SK-N-SH treated with all-trans-retinoic acid at 6 μM for 48 hours (cell line): ENCODE measurements at regions not wholly inside any gene's neighbourhood (a gene's known extent, or its start where the extent isn't known, plus 50 kb on each side); places are given as distances from the start of the nearest gene placed in this dataset.

Source experiments
- ATAC-seq: fragments of 200-7000 bp; cut with Tn5 transposase; 3 replicates; pipeline ENCODE4 v1.9.1; 2020; ENCODE audit warnings: mild to moderate bottlenecking, moderate library complexity
- ARNTL ChIP-seq: fragments of 450-650 bp; formaldehyde crosslinking; IDR thresholded peaks from 2 replicates; pipeline ENCODE4 v1.5.0; 2020; ENCODE audit warnings: low read depth, mild to moderate bottlenecking, moderate library complexity, borderline replicate concordance
- BACH2 ChIP-seq: fragments of 250-450 bp; sonication (Bioruptor Pico); IDR thresholded peaks from 2 replicates; pipeline ENCODE4 v1.9.0; 2021; ENCODE audit warnings: mild to moderate bottlenecking, borderline replicate concordance
- CSDC2 ChIP-seq: fragments of 250-450 bp; sonication (Bioruptor Pico); IDR thresholded peaks from 2 replicates; pipeline ENCODE4 v1.5.0; 2020; ENCODE audit warnings: mild to moderate bottlenecking, moderate library complexity
- ESRRG ChIP-seq: fragments of 250-450 bp; sonication (Bioruptor Pico); IDR thresholded peaks from 2 replicates; pipeline ENCODE4 v1.6.1; 2021; ENCODE audit warnings: mild to moderate bottlenecking
- GLIS3 ChIP-seq: fragments of 250-450 bp; sonication (Bioruptor Pico); IDR thresholded peaks from 2 replicates; pipeline ENCODE4 v1.5.0; 2020; ENCODE audit warnings: mild to moderate bottlenecking, moderate library complexity
- ISL1 ChIP-seq: fragments of 250-450 bp; sonication (Bioruptor Pico); IDR thresholded peaks from 2 replicates; pipeline ENCODE4 v2.1.2; 2022; ENCODE audit warnings: mild to moderate bottlenecking, moderate library complexity
- OSR1 ChIP-seq: fragments of 250-450 bp; sonication (Bioruptor Pico); IDR thresholded peaks from 2 replicates; pipeline ENCODE4 v1.8.0; 2022; ENCODE audit warnings: moderate library complexity, mild to moderate bottlenecking, inconsistent platforms
- SNAI2 ChIP-seq: fragments of 250-450 bp; sonication (Bioruptor Pico); IDR thresholded peaks from 2 replicates; pipeline ENCODE4 v1.5.0; 2020; ENCODE audit warnings: mild to moderate bottlenecking, moderate library complexity
- TCF4 ChIP-seq: fragments of 250-450 bp; sonication (Bioruptor Pico); IDR thresholded peaks from 2 replicates; pipeline ENCODE4 v1.8.0; 2021; ENCODE audit warnings: mild to moderate bottlenecking, moderate library complexity, borderline replicate concordance
- TOX ChIP-seq: fragments of 250-450 bp; sonication (Bioruptor Pico); IDR thresholded peaks from 2 replicates; pipeline ENCODE4 v1.8.0; 2021; ENCODE audit warnings: mild to moderate bottlenecking, moderate library complexity, borderline replicate concordance
- ZFP3 ChIP-seq: fragments of 250-450 bp; sonication (Bioruptor Pico); IDR thresholded peaks from 2 replicates; pipeline ENCODE4 v1.5.0; 2020; ENCODE audit warnings: mild to moderate bottlenecking, moderate library complexity
- ZFP30 ChIP-seq: fragments of 450-650 bp; formaldehyde crosslinking; IDR thresholded peaks from 2 replicates; pipeline ENCODE4 v1.5.0; 2022; ENCODE audit warnings: mild to moderate bottlenecking, moderate library complexity
- ZNF565 ChIP-seq: fragments of 450-650 bp; formaldehyde crosslinking; conservative IDR thresholded peaks from 2 replicates; pipeline ENCODE4 v1.5.0; 2020; ENCODE audit warnings: low read depth, mild to moderate bottlenecking, moderate library complexity
- ZNF70 ChIP-seq: fragments of 450-650 bp; formaldehyde crosslinking; IDR thresholded peaks from 2 replicates; pipeline ENCODE4 v1.5.0; 2020; ENCODE audit warnings: mild to moderate bottlenecking, moderate library complexity
- ZNF8 ChIP-seq: fragments of 450-650 bp; formaldehyde crosslinking; IDR thresholded peaks from 2 replicates; pipeline ENCODE4 v1.5.0; 2020; ENCODE audit warnings: mild to moderate bottlenecking, moderate library complexity
- TF ChIP-seq, protein P1 (sequence below): fragments of 250-450 bp; sonication (Bioruptor Pico); IDR thresholded peaks from 2 replicates; pipeline ENCODE4 v1.8.0; 2021; ENCODE audit warnings: low read depth, mild to moderate bottlenecking, moderate library complexity, borderline replicate concordance
- TF ChIP-seq, protein P2 (sequence below): fragments of 250-450 bp; sonication (Bioruptor Pico); IDR thresholded peaks from 2 replicates; pipeline ENCODE4 v1.5.1; 2021; ENCODE audit warnings: mild to moderate bottlenecking, moderate library complexity
- TF ChIP-seq, protein P3 (sequence below): fragments of 250-450 bp; sonication (Bioruptor Pico); IDR thresholded peaks from 2 replicates; pipeline ENCODE4 v1.5.0; 2020; ENCODE audit warnings: mild to moderate bottlenecking, moderate library complexity
- TF ChIP-seq, protein P4 (sequence below): fragments of 250-450 bp; sonication (Bioruptor Pico); IDR thresholded peaks from 2 replicates; pipeline ENCODE4 v1.8.0; 2020; ENCODE audit warnings: mild to moderate bottlenecking, moderate library complexity, borderline replicate concordance

DNA sequence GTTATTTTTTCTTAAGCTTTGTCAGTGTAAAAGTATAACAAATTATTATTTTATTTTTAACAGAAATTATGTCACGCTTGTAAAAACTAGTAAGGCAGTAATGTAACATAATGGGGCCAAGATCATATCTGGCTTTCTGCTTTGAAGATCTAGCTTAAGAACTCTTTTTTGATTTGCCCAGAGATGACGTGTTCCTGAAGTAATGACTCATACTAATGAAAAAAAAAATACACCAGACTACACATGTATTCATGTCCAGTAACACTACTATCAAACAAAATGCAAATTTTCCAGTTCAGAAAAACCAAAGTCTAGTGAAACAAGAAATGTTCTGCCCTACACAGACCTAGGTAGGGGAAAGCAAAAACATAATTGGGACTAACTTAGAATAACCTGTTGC, 432.2 kb upstream of the ATXN7L3B start:
- TF ChIP-seq ZFP3 (CRISPR knock-in tag) (no peak), OSR1 (CRISPR knock-in tag) (no peak), CSDC2 (CRISPR knock-in tag) (no peak), SNAI2 (CRISPR knock-in tag) (no peak), ARNTL (no peak), ESRRG (CRISPR knock-in tag) (no peak), ISL1 (CRISPR knock-in tag) (no peak), GLIS3 (no peak), ZFP30 (no peak), ZNF8 (CRISPR knock-in tag) (no peak), BACH2 (CRISPR knock-in tag) (no peak), ZNF565 (no peak)
- TF ChIP-seq, protein P1, sequence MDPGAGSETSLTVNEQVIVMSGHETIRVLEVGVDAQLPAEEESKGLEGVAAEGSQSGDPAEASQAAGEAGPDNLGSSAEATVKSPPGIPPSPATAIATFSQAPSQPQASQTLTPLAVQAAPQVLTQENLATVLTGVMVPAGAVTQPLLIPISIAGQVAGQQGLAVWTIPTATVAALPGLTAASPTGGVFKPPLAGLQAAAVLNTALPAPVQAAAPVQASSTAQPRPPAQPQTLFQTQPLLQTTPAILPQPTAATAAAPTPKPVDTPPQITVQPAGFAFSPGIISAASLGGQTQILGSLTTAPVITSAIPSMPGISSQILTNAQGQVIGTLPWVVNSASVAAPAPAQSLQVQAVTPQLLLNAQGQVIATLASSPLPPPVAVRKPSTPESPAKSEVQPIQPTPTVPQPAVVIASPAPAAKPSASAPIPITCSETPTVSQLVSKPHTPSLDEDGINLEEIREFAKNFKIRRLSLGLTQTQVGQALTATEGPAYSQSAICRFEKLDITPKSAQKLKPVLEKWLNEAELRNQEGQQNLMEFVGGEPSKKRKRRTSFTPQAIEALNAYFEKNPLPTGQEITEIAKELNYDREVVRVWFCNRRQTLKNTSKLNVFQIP (CRISPR knock-in tag), result no peak
- TF ChIP-seq, protein P2, sequence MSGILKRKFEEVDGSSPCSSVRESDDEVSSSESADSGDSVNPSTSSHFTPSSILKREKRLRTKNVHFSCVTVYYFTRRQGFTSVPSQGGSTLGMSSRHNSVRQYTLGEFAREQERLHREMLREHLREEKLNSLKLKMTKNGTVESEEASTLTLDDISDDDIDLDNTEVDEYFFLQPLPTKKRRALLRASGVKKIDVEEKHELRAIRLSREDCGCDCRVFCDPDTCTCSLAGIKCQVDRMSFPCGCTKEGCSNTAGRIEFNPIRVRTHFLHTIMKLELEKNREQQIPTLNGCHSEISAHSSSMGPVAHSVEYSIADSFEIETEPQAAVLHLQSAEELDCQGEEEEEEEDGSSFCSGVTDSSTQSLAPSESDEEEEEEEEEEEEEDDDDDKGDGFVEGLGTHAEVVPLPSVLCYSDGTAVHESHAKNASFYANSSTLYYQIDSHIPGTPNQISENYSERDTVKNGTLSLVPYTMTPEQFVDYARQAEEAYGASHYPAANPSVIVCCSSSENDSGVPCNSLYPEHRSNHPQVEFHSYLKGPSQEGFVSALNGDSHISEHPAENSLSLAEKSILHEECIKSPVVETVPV (CRISPR knock-in tag), result no peak
- TF ChIP-seq, protein P3, sequence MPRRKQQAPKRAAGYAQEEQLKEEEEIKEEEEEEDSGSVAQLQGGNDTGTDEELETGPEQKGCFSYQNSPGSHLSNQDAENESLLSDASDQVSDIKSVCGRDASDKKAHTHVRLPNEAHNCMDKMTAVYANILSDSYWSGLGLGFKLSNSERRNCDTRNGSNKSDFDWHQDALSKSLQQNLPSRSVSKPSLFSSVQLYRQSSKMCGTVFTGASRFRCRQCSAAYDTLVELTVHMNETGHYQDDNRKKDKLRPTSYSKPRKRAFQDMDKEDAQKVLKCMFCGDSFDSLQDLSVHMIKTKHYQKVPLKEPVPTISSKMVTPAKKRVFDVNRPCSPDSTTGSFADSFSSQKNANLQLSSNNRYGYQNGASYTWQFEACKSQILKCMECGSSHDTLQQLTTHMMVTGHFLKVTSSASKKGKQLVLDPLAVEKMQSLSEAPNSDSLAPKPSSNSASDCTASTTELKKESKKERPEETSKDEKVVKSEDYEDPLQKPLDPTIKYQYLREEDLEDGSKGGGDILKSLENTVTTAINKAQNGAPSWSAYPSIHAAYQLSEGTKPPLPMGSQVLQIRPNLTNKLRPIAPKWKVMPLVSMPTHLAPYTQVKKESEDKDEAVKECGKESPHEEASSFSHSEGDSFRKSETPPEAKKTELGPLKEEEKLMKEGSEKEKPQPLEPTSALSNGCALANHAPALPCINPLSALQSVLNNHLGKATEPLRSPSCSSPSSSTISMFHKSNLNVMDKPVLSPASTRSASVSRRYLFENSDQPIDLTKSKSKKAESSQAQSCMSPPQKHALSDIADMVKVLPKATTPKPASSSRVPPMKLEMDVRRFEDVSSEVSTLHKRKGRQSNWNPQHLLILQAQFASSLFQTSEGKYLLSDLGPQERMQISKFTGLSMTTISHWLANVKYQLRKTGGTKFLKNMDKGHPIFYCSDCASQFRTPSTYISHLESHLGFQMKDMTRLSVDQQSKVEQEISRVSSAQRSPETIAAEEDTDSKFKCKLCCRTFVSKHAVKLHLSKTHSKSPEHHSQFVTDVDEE (CRISPR knock-in tag), result no peak
- TF ChIP-seq, all 23 proteins: peak for 0
- ATAC-seq, result no peak

DNA sequence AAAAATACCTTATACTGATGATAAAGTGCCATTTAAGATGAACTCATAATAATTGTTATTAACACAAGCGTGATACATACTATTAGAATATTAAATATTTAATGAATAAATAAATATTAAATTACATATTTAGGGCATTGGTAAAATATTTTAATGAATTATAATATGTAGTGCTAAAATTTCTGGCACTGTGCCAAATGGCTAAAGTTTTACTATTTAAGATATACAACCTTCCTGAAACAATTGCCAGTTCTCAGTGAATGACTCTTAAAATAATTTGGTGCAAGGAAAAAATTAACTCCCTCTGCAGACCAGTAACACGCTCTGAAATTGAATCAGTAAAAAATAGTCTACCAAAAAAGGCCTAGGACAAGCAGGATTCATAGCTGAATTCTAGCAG, 428.9 kb upstream of the ATXN7L3B start:
- TF ChIP-seq TOX (CRISPR knock-in tag) (no peak), TCF4 (CRISPR knock-in tag) (no peak), ZNF70 (CRISPR knock-in tag) (no peak), ESRRG (CRISPR knock-in tag) (no peak), ZNF565 (no peak), GLIS3 (no peak)
- TF ChIP-seq, protein P3 (CRISPR knock-in tag), result no peak
- TF ChIP-seq, all 23 proteins: peak for 0
- no peak for ATAC-seq

DNA sequence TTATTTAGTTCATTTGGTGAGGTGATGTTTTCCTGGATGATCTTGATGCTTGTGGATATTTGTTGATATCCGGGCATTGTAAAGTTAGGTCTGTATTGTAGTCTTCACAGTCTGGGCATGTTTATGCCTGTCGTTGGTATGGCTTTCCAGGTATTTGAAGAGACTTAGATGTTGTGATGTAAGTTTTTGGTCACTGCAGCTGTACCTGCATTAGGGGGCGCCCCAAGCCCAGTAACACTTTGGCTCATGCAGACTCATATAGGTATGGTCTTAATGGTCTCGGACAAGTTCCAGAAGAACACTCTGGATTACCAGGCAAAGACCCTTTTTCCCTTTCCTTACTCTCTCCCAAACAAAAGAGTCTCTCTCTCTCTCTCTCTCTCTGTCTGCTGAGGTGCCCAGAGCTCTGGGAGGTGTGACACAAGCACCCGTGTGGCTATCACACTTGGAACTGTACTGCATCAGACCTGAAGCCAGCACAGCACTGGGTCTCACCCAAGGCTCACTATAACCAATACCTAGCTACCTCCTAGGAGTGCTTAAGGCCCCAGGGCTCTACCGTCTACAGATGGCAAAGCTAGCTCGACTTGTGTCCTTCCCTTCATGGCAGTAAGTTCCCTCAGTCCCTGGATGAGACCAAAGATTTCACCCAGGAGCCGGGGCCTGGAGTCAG, 425.8 kb upstream of the ATXN7L3B start:
- ATAC-seq, result peak; percentile 88
- TF ChIP-seq ZNF70 (CRISPR knock-in tag), result no peak
- TF ChIP-seq, protein P1 (CRISPR knock-in tag), result no peak
- TF ChIP-seq, protein P4, sequence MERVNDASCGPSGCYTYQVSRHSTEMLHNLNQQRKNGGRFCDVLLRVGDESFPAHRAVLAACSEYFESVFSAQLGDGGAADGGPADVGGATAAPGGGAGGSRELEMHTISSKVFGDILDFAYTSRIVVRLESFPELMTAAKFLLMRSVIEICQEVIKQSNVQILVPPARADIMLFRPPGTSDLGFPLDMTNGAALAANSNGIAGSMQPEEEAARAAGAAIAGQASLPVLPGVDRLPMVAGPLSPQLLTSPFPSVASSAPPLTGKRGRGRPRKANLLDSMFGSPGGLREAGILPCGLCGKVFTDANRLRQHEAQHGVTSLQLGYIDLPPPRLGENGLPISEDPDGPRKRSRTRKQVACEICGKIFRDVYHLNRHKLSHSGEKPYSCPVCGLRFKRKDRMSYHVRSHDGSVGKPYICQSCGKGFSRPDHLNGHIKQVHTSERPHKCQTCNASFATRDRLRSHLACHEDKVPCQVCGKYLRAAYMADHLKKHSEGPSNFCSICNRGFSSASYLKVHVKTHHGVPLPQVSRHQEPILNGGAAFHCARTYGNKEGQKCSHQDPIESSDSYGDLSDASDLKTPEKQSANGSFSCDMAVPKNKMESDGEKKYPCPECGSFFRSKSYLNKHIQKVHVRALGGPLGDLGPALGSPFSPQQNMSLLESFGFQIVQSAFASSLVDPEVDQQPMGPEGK (CRISPR knock-in tag), result no peak
- no peak for TF ChIP-seq ISL1 (CRISPR knock-in tag)
- TF ChIP-seq ESRRG (CRISPR knock-in tag), result no peak
- TF ChIP-seq GLIS3, result no peak
- TF ChIP-seq, all 23 proteins: peak for 0
